GM18505 (cell line): ENCODE measurements at regions not wholly inside any gene's neighbourhood (a gene's known extent, or its start where the extent isn't known, plus 50 kb on each side); places are given as distances from the start of the nearest gene placed in this dataset.

ENCODE experiments used
- ATAC-seq: cut with Tn5 transposase; IDR thresholded peaks from one replicate; pipeline ENCODE4 v1.9.1; 2021; ENCODE audit not compliant: unreplicated experiment
- POLR2A ChIP-seq: IDR thresholded peaks from 4 replicates; pipeline ENCODE4 v1.6.1; 2011; ENCODE audit warnings: borderline replicate concordance; ENCODE audit not compliant: insufficient read depth, insufficient read length; ENCODE audit errors: extremely low read depth

- no peak for TF ChIP-seq POLR2A
- ATAC-seq = no peak
Observed at GRCh38 chr1:194723067-194723466, 1536.7 kb upstream of the B3GALT2 start.

GRCh38 chr1:194717941-194718340 is 1531.5 kb upstream of the B3GALT2 start:
- no peak for ATAC-seq
- TF ChIP-seq POLR2A = no peak

GRCh38 chr1:194717334-194717733 is 1530.9 kb upstream of the B3GALT2 start:
- no peak for ATAC-seq
- TF ChIP-seq POLR2A = no peak

GRCh38 chr1:194710671-194711070 is 1524.3 kb upstream of the B3GALT2 start:
- no peak for TF ChIP-seq POLR2A
- ATAC-seq = no peak

- no peak for TF ChIP-seq POLR2A
- ATAC-seq = no peak
Observed at GRCh38 chr1:194709439-194709838, 1523.0 kb upstream of the B3GALT2 start.

- no peak for ATAC-seq
- no peak for TF ChIP-seq POLR2A
Observed at GRCh38 chr1:194707074-194707473, 1520.7 kb upstream of the B3GALT2 start.

- no peak for TF ChIP-seq POLR2A
- ATAC-seq = peak; percentile 61
Observed at GRCh38 chr1:194705123-194705854, 1518.9 kb upstream of the B3GALT2 start.

GRCh38 chr1:194698908-194699318 is 1512.5 kb upstream of the B3GALT2 start:
- TF ChIP-seq POLR2A = no peak

GRCh38 chr1:194693244-194693643 is 1506.8 kb upstream of the B3GALT2 start:
- TF ChIP-seq POLR2A = no peak
- no peak for ATAC-seq

More at GRCh38 chr1:194698908-194699318, 1512.5 kb upstream of the B3GALT2 start:
- ATAC-seq = no peak

- TF ChIP-seq POLR2A = no peak
Observed at GRCh38 chr1:194684636-194685035, 1498.2 kb upstream of the B3GALT2 start.

GRCh38 chr1:194658090-194658439 is 1471.7 kb upstream of the B3GALT2 start:
- peak; percentile 52 for ATAC-seq
- TF ChIP-seq POLR2A = no peak

More at GRCh38 chr1:194684636-194685035, 1498.2 kb upstream of the B3GALT2 start:
- no peak for ATAC-seq

- no peak for TF ChIP-seq POLR2A
- ATAC-seq = no peak
Observed at GRCh38 chr1:194654956-194655355, 1468.5 kb upstream of the B3GALT2 start.

GRCh38 chr1:194653385-194653784 is 1467.0 kb upstream of the B3GALT2 start:
- no peak for TF ChIP-seq POLR2A
- ATAC-seq = no peak

GRCh38 chr1:194647118-194647517 is 1460.7 kb upstream of the B3GALT2 start:
- no peak for TF ChIP-seq POLR2A
- no peak for ATAC-seq
